GM12864 (cell line): ENCODE measurements at regions not wholly inside any gene's neighbourhood (a gene's known extent, or its start where the extent isn't known, plus 50 kb on each side); places are given as distances from the start of the nearest gene placed in this dataset.

Experiments
- DNase-seq: peaks from one replicate; pipeline ENCODE4 v3.0.0-alpha.2; 2011; ENCODE audit warnings: low read depth
- H3K4me3 ChIP-seq: 2 replicates; pipeline ENCODE4 v1.5.1; 2011; ENCODE audit warnings: mild to moderate bottlenecking, low read depth, low read length, control low read depth
- CTCF ChIP-seq: IDR thresholded peaks from 2 replicates; pipeline ENCODE4 v1.5.1; 2011; ENCODE audit warnings: low read depth, mild to moderate bottlenecking, moderate library complexity, low read length, control low read depth, inconsistent platforms; ENCODE audit errors: missing control alignments

GRCh38 chr5:52668544-52669185 lies 119.1 kb upstream of the ITGA1 start:
- H3K4me3 ChIP-seq = no peak overlapping the region
- TF ChIP-seq CTCF = no peak
- no peak for DNase-seq

- DNase-seq = no peak
- no peak for TF ChIP-seq CTCF
Measured at GRCh38 chr5:52672459-52672858, 115.3 kb upstream of the ITGA1 start.

GRCh38 chr5:52673495-52673894 lies 114.2 kb upstream of the ITGA1 start:
- DNase-seq = no peak
- H3K4me3 ChIP-seq = no peak overlapping the region
- TF ChIP-seq CTCF = no peak

More at GRCh38 chr5:52672459-52672858, 115.3 kb upstream of the ITGA1 start:
- no peak overlapping the region for H3K4me3 ChIP-seq

- H3K4me3 ChIP-seq = no peak overlapping the region
- no peak for TF ChIP-seq CTCF
- no peak for DNase-seq
Measured at GRCh38 chr5:52674815-52675545, 112.7 kb upstream of the ITGA1 start.

- no peak for TF ChIP-seq CTCF
- H3K4me3 ChIP-seq = no peak overlapping the region
- no peak for DNase-seq
Measured at GRCh38 chr5:52682492-52682891, 105.2 kb upstream of the ITGA1 start.

GRCh38 chr5:52684051-52684450 lies 103.7 kb upstream of the ITGA1 start:
- DNase-seq = no peak
- no peak overlapping the region for H3K4me3 ChIP-seq
- TF ChIP-seq CTCF = no peak

GRCh38 chr5:52685566-52685965 lies 102.2 kb upstream of the ITGA1 start:
- no peak for TF ChIP-seq CTCF
- no peak overlapping the region for H3K4me3 ChIP-seq
- no peak for DNase-seq
